ENCODE measurements at regions not wholly inside any gene's neighbourhood (a gene's known extent, or its start where the extent isn't known, plus 50 kb on each side); places are given as distances from the start of the nearest gene placed in this dataset.

DNA sequence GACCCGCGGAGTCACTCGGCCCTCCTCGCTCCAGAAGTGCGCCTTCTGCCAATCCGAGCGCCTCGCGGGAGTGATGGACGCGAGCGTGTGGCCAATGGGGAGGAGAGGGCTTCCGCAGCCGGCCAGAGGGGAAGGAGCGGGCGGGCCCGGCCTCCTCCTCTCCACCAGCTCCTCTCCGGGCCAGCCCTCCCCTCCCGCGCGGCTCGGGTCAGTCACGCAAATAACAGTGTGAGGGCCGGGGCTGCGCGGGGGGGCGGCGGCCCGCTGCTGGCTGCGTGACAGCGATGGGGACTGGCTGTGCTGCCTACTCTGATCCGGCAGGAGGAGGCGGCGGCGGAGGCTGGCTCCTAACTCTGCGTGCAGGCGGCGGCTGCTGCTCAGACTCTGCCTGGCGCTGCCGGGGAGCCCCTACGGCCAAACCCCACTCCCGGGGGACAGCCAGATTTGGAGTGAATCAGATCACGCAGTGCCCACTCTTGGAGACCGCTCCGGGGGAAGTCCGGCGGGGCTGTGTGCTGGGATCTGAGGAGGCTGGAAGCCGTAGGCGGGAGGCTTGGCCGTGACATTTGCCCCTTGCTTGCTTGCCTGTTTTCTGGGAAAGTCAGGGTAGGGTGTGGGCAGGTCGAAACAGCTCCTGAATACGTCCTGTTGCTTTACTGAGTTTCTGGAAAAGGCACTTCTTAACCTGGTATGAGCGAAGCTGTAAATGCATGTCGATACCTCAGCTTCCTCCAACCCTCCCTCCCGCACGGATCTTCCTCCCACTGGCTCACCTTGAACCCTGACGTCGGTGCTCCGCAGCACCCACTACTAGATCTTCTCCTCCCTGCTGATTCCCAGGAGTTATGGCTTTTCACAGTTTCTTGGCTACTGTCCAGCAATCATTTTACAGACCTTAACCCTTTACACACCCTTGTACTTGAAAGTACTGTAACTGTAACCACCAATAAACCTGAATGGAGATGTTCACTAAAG is 97.9 kb upstream of the SERTAD2 start (continued):
- TF ChIP-seq, protein P1, sequence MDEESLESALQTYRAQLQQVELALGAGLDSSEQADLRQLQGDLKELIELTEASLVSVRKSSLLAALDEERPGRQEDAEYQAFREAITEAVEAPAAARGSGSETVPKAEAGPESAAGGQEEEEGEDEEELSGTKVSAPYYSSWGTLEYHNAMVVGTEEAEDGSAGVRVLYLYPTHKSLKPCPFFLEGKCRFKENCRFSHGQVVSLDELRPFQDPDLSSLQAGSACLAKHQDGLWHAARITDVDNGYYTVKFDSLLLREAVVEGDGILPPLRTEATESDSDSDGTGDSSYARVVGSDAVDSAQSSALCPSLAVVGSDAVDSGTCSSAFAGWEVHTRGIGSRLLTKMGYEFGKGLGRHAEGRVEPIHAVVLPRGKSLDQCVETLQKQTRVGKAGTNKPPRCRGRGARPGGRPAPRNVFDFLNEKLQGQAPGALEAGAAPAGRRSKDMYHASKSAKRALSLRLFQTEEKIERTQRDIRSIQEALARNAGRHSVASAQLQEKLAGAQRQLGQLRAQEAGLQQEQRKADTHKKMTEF (CRISPR knock-in tag; IDR thresholded peaks at IDR 0.05): peak; percentile 92
- TF ChIP-seq PAF1 (CRISPR knock-in tag; IDR thresholded peaks at IDR 0.05) (no peak), BRCA1 (CRISPR knock-in tag; IDR thresholded peaks at IDR 0.05) (no peak), TERF1 (CRISPR knock-in tag; IDR thresholded peaks at IDR 0.05) (no peak), HMGXB3 (CRISPR knock-in tag; IDR thresholded peaks at IDR 0.05; ENCODE audit: borderline replicate concordance) (peak; percentile 70; the same call in 1 of the 2 replicates), MYPOP (CRISPR knock-in tag; IDR thresholded peaks at IDR 0.05) (0 out of 2 replicates have a peak, but pooled peaks have one; percentile 67), ZNF562 (CRISPR knock-in tag; IDR thresholded peaks at IDR 0.05; ENCODE audit: borderline replicate concordance) (no peak), HMG20B (CRISPR knock-in tag; conservative IDR thresholded peaks at IDR 0.05) (peak; percentile 5; the same call in 1 of the 2 replicates), ZNF441 (CRISPR knock-in tag; IDR thresholded peaks at IDR 0.05; ENCODE audit: borderline replicate concordance) (no peak; the same call in 1 of the 2 replicates), ZKSCAN8 (CRISPR knock-in tag; IDR thresholded peaks at IDR 0.05; ENCODE audit: borderline replicate concordance) (no peak), STAT5B (CRISPR knock-in tag; IDR thresholded peaks at IDR 0.05) (no peak), ZNF44 (CRISPR knock-in tag; IDR thresholded peaks at IDR 0.05) (0 out of 2 replicates have a peak, but pooled peaks have one; percentile 33), TOPORS (CRISPR knock-in tag; IDR thresholded peaks at IDR 0.05) (no peak; the same call in 1 of the 2 replicates), ZNF124 (CRISPR knock-in tag; IDR thresholded peaks at IDR 0.05) (peak; percentile 24; the same call in 1 of the 2 replicates), HOXA5 (CRISPR knock-in tag; IDR thresholded peaks at IDR 0.05) (peak; percentile 79; the same call in 1 of the 2 replicates), ZNF317 (CRISPR knock-in tag; IDR thresholded peaks at IDR 0.05) (peak; percentile 78), GABPA (IDR thresholded peaks at IDR 0.05; ENCODE audit: low read depth, low read length) (no peak), GABPA (CRISPR knock-in tag; IDR thresholded peaks at IDR 0.05; ENCODE audit: low read depth) (peak; percentile 45), CBFB (CRISPR knock-in tag; IDR thresholded peaks at IDR 0.05) (no peak), SCMH1 (CRISPR knock-in tag; IDR thresholded peaks at IDR 0.05; ENCODE audit: borderline replicate concordance) (no peak), MED13 (CRISPR knock-in tag; IDR thresholded peaks at IDR 0.05) (0 out of 2 replicates have a peak, but pooled peaks have one; percentile 75), FOXK2 (IDR thresholded peaks at IDR 0.05) (no peak), ZNF841 (CRISPR knock-in tag; IDR thresholded peaks at IDR 0.05; ENCODE audit: borderline replicate concordance) (no peak)

Measured in HepG2 (cell line).